ENCODE measurements at regions not wholly inside any gene's neighbourhood (a gene's known extent, or its start where the extent isn't known, plus 50 kb on each side); places are given as distances from the start of the nearest gene placed in this dataset.
"Not testable (repeated sequence)": the region's sequence is repeated elsewhere in the genome, so short reads cannot be mapped to it uniquely, and the experiment has no call there.

DNA sequence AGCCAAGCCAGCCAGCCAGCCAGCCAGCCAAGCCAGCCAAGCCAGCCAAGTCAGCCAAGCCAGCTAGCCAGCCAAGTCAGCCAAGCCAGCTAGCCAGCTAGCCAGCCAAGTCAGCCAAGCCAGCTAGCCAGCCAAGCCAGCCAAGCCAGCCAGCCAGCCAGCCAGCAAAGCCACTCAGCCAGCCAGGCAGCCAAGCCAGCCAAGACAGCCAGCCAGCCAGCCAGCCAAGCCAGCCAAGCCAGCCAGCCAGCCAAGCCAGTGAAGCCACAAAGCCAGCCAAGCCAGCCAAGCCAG lies 1605.0 kb downstream of the RPIA start:
- not testable (repeated sequence) for H3K4me3 ChIP-seq (ENCODE audit: low read depth, low read length); H3K27ac ChIP-seq (ENCODE audit: low read depth, low read length); H3K4me1 ChIP-seq (ENCODE audit: control insufficient read depth, insufficient read depth, low read length); H3K27me3 ChIP-seq (ENCODE audit: control insufficient read depth, insufficient read depth, low read length); H3K9ac ChIP-seq (ENCODE audit: low read length); H3K36me3 ChIP-seq (ENCODE audit: control insufficient read depth, insufficient read depth, low read length); H3K9me3 ChIP-seq (ENCODE audit: control insufficient read depth, insufficient read depth, low read depth, low read length)

DNA sequence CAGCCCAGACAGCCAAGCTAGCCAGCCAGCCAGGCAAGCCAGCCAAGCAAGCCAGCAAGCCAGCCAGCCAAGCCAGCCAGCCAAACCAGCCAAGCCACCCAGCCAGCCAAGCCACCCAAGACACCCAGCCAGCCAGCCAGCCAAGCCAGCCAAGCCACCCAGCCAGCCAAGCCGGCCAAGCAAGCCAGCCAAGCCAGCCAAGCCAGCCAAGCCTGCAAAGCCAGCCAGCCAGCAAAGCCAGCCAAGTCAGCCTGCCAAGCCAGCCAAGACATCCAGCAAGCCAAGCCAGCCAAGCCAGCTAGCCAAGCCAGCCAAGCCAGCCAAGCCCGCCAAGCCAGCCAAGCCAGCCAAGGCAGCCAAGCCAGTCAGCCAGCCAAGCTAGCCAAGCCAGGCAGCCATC lies 1606.2 kb downstream of the RPIA start:
- H3K27me3 ChIP-seq (ENCODE audit: control insufficient read depth, insufficient read depth, low read length); H3K36me3 ChIP-seq (ENCODE audit: control insufficient read depth, insufficient read depth, low read length); H3K4me3 ChIP-seq (ENCODE audit: low read depth, low read length); H3K9me3 ChIP-seq (ENCODE audit: control insufficient read depth, insufficient read depth, low read depth, low read length); H3K9ac ChIP-seq (ENCODE audit: low read length); H3K4me1 ChIP-seq (ENCODE audit: control insufficient read depth, insufficient read depth, low read length); H3K27ac ChIP-seq (ENCODE audit: low read depth, low read length): not testable (repeated sequence)

DNA sequence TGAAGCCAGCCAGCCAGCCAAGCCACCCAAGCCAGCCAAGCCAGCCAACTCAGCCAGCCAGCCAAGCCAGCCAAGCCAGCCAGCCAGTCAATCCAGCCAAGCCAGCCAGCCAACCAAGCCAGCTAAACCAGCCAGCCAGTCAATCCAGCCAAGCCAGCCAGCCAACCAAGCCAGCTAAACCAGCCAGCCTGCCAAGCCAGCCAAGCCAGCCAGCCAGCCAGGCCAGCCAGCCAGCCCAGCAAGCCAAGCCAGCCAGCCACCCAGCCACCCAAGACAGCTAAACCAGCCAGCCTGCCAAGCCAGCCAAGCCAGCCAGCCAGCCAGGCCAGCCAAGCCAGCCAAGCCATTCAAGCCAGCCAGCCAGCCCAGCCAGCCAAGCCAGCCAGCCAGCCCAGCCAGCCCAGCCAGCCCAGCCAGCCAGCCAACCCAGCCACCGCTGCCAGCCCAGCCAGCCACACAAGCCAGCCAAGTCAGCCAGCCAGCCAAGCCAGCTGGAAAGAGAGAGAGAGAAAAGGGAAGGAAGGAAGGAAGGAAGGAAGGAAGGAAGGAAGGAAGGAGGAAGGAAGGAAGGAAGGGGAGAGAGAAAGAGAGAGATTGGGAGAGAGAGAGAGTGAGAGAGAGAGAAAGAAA lies 1606.8 kb downstream of the RPIA start:
- not testable (repeated sequence) for H3K27me3 ChIP-seq (ENCODE audit: control insufficient read depth, insufficient read depth, low read length); H3K9ac ChIP-seq (ENCODE audit: low read length); H3K27ac ChIP-seq (ENCODE audit: low read depth, low read length); H3K36me3 ChIP-seq (ENCODE audit: control insufficient read depth, insufficient read depth, low read length); H3K4me3 ChIP-seq (ENCODE audit: low read depth, low read length); H3K9me3 ChIP-seq (ENCODE audit: control insufficient read depth, insufficient read depth, low read depth, low read length); H3K4me1 ChIP-seq (ENCODE audit: control insufficient read depth, insufficient read depth, low read length)

DNA sequence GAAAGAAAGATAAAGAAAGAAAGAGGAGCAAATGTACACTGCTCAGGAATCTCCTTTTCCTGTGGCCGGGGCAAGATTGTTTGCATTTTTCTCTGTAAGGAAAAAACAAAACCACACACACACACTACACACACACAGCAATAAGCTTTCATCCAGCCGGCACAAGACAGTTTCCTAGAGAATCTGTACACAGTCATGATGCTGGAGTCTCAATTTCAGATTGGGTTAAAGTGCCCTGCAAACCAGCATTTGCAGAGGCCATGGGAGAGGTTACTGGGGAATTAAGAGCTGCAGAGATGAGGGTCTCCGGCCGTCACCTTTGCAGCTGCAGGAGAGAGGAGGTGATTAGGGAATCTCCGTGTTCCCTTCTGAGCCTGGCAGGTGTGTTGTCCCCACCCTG lies 1607.5 kb downstream of the RPIA start:
- H3K9ac ChIP-seq (ENCODE audit: low read length); H3K27ac ChIP-seq (ENCODE audit: low read depth, low read length); H3K27me3 ChIP-seq (ENCODE audit: control insufficient read depth, insufficient read depth, low read length); H3K4me3 ChIP-seq (ENCODE audit: low read depth, low read length); H3K9me3 ChIP-seq (ENCODE audit: control insufficient read depth, insufficient read depth, low read depth, low read length); H3K36me3 ChIP-seq (ENCODE audit: control insufficient read depth, insufficient read depth, low read length); H3K4me1 ChIP-seq (ENCODE audit: control insufficient read depth, insufficient read depth, low read length): not testable (repeated sequence)

DNA sequence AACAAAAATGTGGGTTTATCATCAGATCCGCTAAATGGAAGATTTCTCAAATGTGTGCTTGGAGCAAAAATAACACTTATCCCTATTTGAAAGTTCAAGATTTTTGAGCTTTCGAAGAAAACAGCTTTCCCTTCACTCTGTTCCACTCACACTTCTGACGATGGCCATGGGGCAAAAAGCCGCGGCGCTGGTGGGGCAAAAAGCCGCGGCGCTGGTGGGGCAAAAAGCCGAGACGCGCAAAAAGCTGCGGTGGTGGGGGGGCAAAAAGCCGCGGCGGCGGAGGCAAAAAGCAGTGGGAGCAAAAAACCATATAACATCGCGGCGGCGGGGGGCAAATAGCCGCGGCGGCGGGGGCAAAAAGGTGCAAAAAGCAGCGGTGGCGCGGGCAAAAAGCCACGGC lies 1631.5 kb downstream of the RPIA start:
- not testable (repeated sequence) for H3K4me3 ChIP-seq (ENCODE audit: low read depth, low read length); H3K9ac ChIP-seq (ENCODE audit: low read length); H3K9me3 ChIP-seq (ENCODE audit: control insufficient read depth, insufficient read depth, low read depth, low read length); H3K27me3 ChIP-seq (ENCODE audit: control insufficient read depth, insufficient read depth, low read length); H3K27ac ChIP-seq (ENCODE audit: low read depth, low read length); H3K36me3 ChIP-seq (ENCODE audit: control insufficient read depth, insufficient read depth, low read length); H3K4me1 ChIP-seq (ENCODE audit: control insufficient read depth, insufficient read depth, low read length)

DNA sequence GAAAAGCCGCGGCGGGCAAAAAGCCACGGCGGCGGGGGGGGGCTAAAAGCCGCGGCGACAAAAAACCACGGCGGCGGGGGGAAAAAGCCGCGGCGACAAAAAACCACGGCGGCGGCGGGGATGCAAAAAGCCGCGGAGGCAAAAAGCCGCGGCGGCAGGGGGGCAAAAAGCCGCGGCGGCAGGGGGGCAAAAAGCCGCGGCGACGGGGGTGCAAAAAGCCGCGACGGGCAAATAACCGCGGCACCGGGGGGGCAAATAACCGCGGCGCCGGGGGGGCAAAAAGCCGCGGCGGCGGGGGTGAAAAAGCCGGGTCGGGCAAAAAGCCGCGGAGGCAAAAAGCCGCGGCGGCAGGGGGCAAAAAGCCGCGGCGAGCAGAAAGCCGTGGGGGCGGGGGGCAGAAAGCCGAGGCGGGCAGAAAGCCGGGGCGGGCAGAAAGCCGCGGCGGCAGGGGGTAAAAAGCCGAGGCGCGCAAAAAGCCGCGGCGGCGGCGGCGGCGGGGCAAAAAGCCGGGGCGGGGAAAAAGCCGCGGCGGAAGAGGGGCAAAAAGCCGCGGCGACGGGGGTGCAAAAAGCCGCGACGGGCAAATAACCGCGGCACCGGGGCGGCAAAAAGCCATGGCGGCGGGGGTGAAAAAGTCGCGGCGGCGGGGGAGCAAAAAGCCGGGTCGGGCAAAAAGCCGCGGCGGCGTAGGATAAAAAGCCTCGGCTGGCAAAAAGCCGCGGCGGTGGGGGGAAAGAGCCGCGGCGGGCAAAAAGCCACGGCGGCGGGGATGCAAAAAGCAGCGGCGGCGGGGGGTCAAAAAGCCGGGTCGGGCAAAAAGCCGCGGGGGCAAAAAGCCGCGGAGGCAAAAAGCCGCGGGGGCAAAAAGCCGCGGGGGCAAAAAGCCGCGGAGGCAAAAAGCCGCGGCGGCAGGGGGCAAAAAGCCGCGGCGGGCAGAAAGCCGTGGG lies 1632.4 kb downstream of the RPIA start:
- H3K9ac ChIP-seq (ENCODE audit: low read length); H3K4me3 ChIP-seq (ENCODE audit: low read depth, low read length); H3K9me3 ChIP-seq (ENCODE audit: control insufficient read depth, insufficient read depth, low read depth, low read length); H3K36me3 ChIP-seq (ENCODE audit: control insufficient read depth, insufficient read depth, low read length); H3K4me1 ChIP-seq (ENCODE audit: control insufficient read depth, insufficient read depth, low read length); H3K27ac ChIP-seq (ENCODE audit: low read depth, low read length); H3K27me3 ChIP-seq (ENCODE audit: control insufficient read depth, insufficient read depth, low read length): not testable (repeated sequence)

DNA sequence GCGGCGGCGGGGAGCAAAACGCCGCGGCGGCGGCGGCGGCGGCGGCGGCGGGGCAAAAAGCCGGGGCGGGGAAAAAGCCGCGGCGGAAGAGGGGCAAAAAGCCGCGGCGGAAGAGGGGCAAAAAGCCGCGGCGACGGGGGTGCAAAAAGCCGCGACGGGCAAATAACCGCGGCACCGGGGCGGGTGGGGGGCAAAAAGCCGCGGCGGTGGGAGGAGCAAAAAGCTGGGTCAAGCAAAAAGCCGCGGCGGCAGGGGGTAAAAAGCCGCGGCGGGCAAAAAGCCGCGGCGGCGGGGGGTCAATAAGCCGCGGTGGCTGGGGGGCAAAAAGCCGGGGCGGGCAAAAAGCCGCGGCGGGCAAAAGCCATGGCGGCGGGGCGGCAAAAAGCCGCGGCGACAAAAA lies 1633.2 kb downstream of the RPIA start:
- H3K27ac ChIP-seq (ENCODE audit: low read depth, low read length); H3K4me1 ChIP-seq (ENCODE audit: control insufficient read depth, insufficient read depth, low read length); H3K9ac ChIP-seq (ENCODE audit: low read length); H3K9me3 ChIP-seq (ENCODE audit: control insufficient read depth, insufficient read depth, low read depth, low read length); H3K27me3 ChIP-seq (ENCODE audit: control insufficient read depth, insufficient read depth, low read length); H3K36me3 ChIP-seq (ENCODE audit: control insufficient read depth, insufficient read depth, low read length); H3K4me3 ChIP-seq (ENCODE audit: low read depth, low read length): not testable (repeated sequence)

DNA sequence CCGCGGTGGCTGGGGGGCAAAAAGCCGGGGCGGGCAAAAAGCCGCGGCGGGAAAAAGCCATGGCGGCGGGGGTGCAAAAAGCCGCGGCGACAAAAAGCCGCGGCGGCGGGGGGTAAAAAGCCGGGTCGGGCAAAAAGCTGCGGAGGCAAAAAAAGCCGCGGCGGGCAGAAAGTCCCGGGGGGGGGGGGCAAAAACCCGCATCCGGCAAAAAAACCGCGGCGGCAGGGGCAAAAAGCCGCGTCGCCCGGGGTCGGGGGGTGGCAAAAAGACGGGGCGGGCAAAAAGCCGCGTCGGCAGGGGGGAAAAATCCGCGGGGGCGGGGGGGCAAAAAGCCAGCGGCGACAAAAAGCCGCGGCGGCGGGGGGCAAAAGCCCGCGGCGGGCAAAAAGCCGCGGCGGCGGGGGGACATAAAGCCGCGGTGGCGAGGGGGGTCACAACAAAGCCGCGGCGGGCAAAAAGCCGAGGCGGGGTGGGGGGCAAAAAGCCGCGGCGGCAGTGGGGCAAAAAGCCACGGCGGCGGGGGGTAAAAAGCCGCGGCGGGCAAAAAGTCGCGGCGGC lies 1634.4 kb downstream of the RPIA start:
- H3K4me1 ChIP-seq (ENCODE audit: control insufficient read depth, insufficient read depth, low read length); H3K9ac ChIP-seq (ENCODE audit: low read length); H3K27ac ChIP-seq (ENCODE audit: low read depth, low read length); H3K27me3 ChIP-seq (ENCODE audit: control insufficient read depth, insufficient read depth, low read length); H3K36me3 ChIP-seq (ENCODE audit: control insufficient read depth, insufficient read depth, low read length); H3K4me3 ChIP-seq (ENCODE audit: low read depth, low read length); H3K9me3 ChIP-seq (ENCODE audit: control insufficient read depth, insufficient read depth, low read depth, low read length): not testable (repeated sequence)

DNA sequence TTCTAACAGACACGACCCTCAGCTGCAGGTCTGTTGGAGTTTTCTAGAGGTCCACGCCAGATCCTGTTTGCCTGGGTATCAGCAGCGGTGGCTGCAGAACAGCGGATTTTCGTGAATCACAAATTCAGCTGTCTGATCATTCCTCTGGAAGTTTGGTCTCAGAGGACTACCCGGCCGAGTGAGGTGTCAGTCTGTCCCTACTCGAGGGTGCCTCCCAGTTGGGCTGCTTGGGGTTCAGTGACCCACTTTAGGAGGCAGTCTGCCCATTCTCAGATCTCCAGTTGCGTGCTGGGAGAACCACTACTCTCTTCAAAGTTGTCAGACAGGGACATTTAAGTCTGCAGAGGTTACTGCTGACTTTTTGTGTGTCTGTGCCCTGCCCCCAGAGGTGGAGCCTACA lies 1664.1 kb downstream of the RPIA start:
- H3K27me3 ChIP-seq (ENCODE audit: control insufficient read depth, insufficient read depth, low read length); H3K27ac ChIP-seq (ENCODE audit: low read depth, low read length); H3K36me3 ChIP-seq (ENCODE audit: control insufficient read depth, insufficient read depth, low read length); H3K9me3 ChIP-seq (ENCODE audit: control insufficient read depth, insufficient read depth, low read depth, low read length); H3K4me1 ChIP-seq (ENCODE audit: control insufficient read depth, insufficient read depth, low read length); H3K4me3 ChIP-seq (ENCODE audit: low read depth, low read length); H3K9ac ChIP-seq (ENCODE audit: low read length): not testable (repeated sequence)

DNA sequence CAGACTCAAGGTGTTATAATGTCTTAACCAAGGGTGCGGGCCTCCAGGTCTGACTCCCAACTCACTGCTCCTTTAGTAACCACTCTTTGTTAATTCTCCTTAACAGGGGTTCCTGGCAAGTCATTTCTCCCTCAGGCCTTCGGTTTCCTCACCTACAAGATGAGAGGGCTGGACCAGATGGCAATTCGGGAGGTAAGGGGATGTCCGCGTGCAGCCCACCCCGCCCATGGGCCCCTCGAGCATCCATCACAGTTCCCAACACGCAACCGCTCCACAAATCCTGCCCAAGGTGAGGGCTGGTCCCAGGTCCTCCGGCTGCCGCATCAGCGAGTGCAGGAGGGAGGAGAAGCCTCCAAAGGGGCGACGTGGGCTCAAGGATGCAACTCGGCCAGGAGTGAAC lies 1667.9 kb downstream of the RPIA start:
- not testable (repeated sequence) for H3K4me3 ChIP-seq (ENCODE audit: low read depth, low read length); H3K4me1 ChIP-seq (ENCODE audit: control insufficient read depth, insufficient read depth, low read length); H3K36me3 ChIP-seq (ENCODE audit: control insufficient read depth, insufficient read depth, low read length); H3K9me3 ChIP-seq (ENCODE audit: control insufficient read depth, insufficient read depth, low read depth, low read length); H3K9ac ChIP-seq (ENCODE audit: low read length); H3K27ac ChIP-seq (ENCODE audit: low read depth, low read length); H3K27me3 ChIP-seq (ENCODE audit: control insufficient read depth, insufficient read depth, low read length)

DNA sequence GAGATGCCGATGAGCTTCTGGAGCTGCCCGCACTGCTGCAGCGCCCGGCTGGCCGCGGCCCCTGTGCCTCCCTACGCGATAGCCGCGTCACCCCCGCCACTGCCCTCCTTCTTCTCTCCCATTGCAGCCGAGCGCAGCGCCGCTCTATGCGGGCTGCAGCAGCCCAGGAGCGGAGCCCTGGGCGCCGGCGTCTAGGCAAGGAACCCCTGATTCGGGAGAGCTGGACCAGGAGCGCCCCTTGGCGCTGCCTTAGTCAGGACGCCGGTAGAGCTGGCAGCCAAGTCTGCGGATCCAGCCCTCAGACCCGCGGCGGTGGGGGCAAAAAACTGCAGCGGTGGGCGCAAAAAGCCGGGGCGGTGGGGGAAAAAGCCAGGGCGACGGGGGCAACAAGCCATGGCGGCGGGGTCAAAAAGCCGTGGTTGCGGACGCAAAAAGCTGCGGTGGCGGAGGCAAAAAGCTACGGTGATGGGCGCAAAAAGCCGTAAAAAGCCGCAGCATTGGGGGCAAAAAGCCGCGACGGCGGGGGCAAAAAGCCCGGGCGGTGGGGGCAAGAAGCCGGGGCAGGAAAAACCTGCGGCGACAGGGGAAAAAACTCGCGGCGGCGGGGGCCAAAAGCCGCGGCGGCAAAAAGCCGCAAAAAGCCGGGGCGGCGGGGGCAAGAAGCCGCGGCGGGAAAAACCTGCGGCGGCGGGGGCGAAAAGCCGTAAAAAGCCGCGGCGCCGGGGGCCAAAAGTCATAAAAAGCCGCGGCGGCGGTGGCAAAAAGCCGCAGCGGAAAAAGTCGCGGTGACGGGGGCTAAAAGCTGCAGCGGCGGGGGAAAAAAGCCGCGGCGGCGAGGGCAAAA lies 1668.6 kb downstream of the RPIA start:
- not testable (repeated sequence) for H3K4me1 ChIP-seq (ENCODE audit: control insufficient read depth, insufficient read depth, low read length); H3K27me3 ChIP-seq (ENCODE audit: control insufficient read depth, insufficient read depth, low read length); H3K36me3 ChIP-seq (ENCODE audit: control insufficient read depth, insufficient read depth, low read length); H3K9me3 ChIP-seq (ENCODE audit: control insufficient read depth, insufficient read depth, low read depth, low read length); H3K27ac ChIP-seq (ENCODE audit: low read depth, low read length); H3K4me3 ChIP-seq (ENCODE audit: low read depth, low read length); H3K9ac ChIP-seq (ENCODE audit: low read length)

All from HUES6 (cell line).